NT2/D1 (cell line): ENCODE measurements at regions not wholly inside any gene's neighbourhood (a gene's known extent, or its start where the extent isn't known, plus 50 kb on each side); places are given as distances from the start of the nearest gene placed in this dataset.

Source experiments
- SUZ12 ChIP-seq: IDR thresholded peaks from 2 replicates; pipeline ENCODE4 v1.6.1; 2011; ENCODE audit not compliant: insufficient read length, insufficient read depth; ENCODE audit errors: extremely low read depth
- YY1 ChIP-seq: IDR thresholded peaks from 2 replicates; pipeline ENCODE4 v1.6.1; 2011; ENCODE audit not compliant: insufficient read length, insufficient read depth
- ZNF274 ChIP-seq: IDR thresholded peaks from 2 replicates; pipeline ENCODE4 v1.6.1; 2011; ENCODE audit warnings: mild to moderate bottlenecking, low read depth, low read length

GRCh38 chr17:14575471-14575953 lies 274.6 kb downstream of the HS3ST3B1 start:
- TF ChIP-seq YY1 = no peak
- TF ChIP-seq SUZ12 = no peak
- TF ChIP-seq ZNF274 = no peak
